ENCODE measurements at regions not wholly inside any gene's neighbourhood (a gene's known extent, or its start where the extent isn't known, plus 50 kb on each side); places are given as distances from the start of the nearest gene placed in this dataset.
"Not testable (repeated sequence)": the region's sequence is repeated elsewhere in the genome, so short reads cannot be mapped to it uniquely, and the experiment has no call there.

GRCh38 chr2:207416900-207417299 is 112.9 kb upstream of the CREB1 start:
- no peak for DNase-seq

DNA sequence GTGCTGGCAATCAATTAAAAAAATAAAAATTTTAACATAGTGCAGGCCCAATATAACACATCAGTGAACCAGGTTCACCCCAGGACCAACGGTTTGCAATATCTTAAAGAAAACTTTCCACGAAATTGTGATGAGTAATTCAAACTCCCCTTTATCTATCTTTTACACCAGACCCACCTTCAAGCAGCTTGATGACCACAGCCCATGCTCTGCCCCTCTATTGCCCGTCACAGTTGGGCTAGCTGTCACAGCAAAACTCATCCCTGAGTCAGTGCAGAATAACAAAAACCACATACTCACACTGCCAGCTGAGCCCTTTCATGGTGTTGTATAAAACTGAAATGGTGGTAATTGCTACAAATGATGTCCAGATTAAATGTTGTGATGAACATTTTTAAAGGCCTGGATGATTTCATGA is 112.5 kb upstream of the CREB1 start:
- peak; percentile 71 for DNase-seq

- no peak for DNase-seq
These were observed 111.3 kb upstream of the CREB1 start for GRCh38 chr2:207418419-207418818.

DNA sequence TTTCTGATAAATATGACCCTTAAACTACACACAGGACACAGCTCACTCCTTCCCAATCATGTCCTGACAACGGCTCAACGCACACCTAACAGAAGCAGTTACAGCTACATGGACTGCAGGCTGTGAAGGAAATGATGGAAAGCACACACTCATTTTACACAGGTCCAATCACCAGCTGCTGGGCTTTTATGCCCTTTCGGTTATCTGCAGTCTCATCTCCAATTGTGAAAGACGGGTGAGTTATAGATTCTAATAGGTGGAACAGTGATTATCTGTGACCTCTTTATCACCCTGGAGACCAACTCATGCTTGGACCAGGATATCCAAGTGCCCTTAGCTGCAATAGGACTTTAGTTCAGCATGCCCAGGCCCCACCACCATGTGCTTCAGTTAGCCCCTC is 110.4 kb upstream of the CREB1 start:
- DNase-seq, result no peak

GRCh38 chr2:207421671-207422070 is 108.1 kb upstream of the CREB1 start:
- DNase-seq, result no peak

- DNase-seq, result no peak
These were observed 107.4 kb upstream of the CREB1 start for GRCh38 chr2:207422380-207422779.

DNA sequence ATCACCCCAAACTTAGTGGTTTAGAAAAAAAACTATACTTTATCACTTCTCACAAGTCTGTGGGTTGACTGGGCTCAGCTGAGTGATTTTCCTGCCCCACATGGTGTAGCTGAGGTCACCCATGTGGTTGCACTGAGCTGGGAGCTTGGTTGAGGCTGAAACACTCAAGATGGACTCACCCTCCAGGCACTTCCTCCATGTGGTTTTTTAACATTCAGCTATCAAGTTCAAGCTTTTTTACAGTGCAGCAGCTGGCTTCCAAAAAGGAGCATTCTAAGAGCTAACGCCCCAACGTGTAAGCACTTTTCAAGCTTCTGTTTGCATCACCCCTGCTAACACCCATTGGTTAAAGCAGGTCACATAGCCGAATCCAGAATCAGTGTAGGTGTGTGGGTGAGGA is 105.9 kb upstream of the CREB1 start:
- DNase-seq, result peak; percentile 77

- no peak for DNase-seq
These were observed 101.8 kb upstream of the CREB1 start for GRCh38 chr2:207427986-207428385.

- DNase-seq, result no peak
These were observed 101.2 kb upstream of the CREB1 start for GRCh38 chr2:207428573-207428972.

- DNase-seq, result no peak
These were observed 97.3 kb upstream of the CREB1 start for GRCh38 chr2:207432453-207432852.

- no peak for DNase-seq
These were observed 95.5 kb upstream of the CREB1 start for GRCh38 chr2:207434306-207434705.

DNA sequence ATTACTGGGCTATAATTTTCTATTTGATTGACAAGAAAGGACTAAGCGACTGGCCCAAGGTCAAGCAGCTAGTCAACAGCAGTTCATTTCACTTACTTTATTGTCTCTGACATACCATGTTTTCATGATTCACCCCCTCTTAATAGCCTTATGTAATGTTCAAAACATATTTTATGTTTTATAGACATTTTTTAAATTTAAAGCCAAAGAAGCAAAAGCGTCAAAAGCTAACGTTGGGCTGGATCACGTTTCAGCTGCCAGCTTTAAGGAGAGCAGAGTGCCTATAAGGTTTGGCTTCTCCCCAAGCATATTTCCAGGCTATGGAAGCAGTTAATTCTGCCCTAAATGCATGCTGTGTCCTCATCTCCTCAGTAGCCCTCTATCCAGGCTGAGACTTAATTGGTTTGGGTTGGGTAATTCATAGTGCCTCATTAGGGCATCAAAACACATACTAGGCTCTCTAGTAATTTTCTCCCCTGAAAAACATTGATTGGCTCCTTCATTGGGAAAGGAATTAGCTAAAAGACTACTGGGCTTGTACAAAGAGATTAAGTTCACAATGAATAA is 94.8 kb upstream of the CREB1 start:
- no peak for DNase-seq

GRCh38 chr2:207437136-207437523 is 92.6 kb upstream of the CREB1 start:
- no peak for DNase-seq

DNA sequence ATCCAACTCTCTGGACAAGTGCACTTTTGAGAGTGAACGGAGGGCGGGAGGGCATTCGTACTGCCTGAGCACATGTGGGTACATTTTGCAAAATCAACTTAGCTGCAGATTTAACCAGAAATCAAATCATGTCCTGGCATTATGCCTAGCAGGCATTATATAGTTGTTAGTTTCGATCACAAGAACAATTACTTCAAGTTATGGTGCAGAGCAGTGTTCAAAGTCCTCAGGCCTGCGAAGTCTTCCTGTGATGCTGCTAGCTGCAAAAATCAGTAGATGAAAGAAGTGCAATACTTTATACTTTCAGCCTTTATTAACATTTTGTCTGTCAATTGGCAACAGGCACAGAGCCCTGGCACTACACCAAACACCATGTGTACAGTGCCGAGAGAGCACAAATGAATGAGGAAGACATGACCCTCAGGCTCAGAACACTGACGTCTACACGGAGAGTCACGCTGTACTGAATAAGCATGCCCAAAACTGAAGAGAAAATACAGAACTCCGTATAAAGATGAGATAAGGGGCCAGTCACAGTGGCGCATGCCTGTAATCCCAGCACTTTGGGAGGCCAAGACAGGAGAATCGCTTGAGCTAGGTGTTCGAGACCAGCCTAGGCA is 92.1 kb upstream of the CREB1 start:
- no peak for DNase-seq

- no peak for DNase-seq
These were observed 91.2 kb upstream of the CREB1 start for GRCh38 chr2:207438414-207439126.

DNA sequence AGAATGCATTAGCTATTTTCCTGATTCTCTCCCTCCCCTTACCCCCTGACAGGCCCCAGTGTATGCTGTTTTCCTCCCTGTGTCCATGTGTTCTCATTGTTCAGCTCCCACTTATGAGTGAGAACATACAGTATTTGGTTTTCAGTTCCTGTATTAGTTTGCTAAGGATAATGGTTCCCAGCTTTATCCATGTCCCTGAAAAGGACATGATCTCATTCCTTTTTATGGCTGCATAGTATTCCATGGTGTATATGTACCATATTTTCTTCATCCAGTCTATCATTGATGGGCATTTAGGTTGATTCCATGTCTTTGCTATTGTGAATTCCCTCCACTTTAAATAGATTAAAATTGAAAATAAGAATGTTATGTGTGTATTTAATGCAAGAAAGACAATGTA is 89.9 kb upstream of the CREB1 start:
- not testable (repeated sequence) for DNase-seq

DNA sequence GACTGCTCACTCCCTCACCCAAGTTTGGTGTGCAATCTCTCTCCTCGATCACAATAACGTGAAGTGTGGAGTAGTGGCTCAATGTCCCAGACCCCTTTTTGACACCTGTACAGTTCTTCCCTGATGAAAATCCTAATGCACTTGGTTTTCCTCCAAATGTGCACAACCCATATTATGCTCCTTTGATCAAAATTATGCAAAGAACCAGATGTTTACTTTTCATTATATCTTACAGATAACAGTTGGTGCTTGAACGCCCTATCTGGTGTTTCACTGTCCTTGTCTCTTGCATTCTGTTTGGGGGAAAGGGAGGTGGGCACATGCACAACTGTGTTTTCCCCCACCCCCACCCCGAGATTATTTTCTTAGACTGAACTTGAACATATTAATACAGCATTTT is 85.0 kb upstream of the CREB1 start:
- DNase-seq, result no peak

GRCh38 chr2:207446653-207447052 is 83.1 kb upstream of the CREB1 start:
- no peak for DNase-seq

DNA sequence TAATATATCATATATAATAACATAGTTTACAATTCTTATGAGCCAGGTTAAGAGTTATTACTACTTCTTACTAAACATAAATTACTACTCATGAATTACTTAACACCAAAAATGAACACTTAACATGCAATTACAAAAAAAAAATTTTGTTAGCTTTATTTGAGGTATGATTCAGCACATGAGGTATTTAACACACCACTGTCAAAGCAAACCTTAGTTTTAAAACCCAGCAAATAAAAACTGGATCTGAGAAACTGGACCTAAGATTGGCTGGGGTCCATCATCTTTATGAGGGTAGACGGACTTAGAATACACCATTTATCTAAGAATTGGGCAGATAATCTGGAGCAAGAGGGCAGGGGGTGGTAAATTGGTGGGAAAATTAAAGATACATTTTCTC is 81.8 kb upstream of the CREB1 start:
- no peak for DNase-seq

- DNase-seq, result no peak
These were observed 80.1 kb upstream of the CREB1 start for GRCh38 chr2:207449642-207450165.

GRCh38 chr2:207450186-207450585 is 79.6 kb upstream of the CREB1 start:
- no peak for DNase-seq

- no peak for DNase-seq
These were observed 71.2 kb upstream of the CREB1 start for GRCh38 chr2:207458582-207458981.

- no peak for DNase-seq
These were observed 69.6 kb upstream of the CREB1 start for GRCh38 chr2:207459990-207460757.

GRCh38 chr2:207463433-207463832 is 66.3 kb upstream of the CREB1 start:
- no peak for DNase-seq

Measured in kidney glomerular epithelial cell (primary cell).